SU-DHL-6 (cell line): ENCODE measurements at regions not wholly inside any gene's neighbourhood (a gene's known extent, or its start where the extent isn't known, plus 50 kb on each side); places are given as distances from the start of the nearest gene placed in this dataset.

Experiments used
- CTCF ChIP-seq: fragments of 200-600 bp; sonication (generic); IDR thresholded peaks from one replicate; pipeline ENCODE4 v1.5.1; 2017; ENCODE audit warnings: antibody characterized with exemption, mild to moderate bottlenecking, low read length, moderate library complexity; ENCODE audit not compliant: insufficient read depth, poor library complexity, severe bottlenecking
- EZH2phosphoT487 ChIP-seq: fragments of 200-600 bp; sonication (generic), shearing (Covaris generic); conservative IDR thresholded peaks from 2 replicates; pipeline ENCODE4 v1.6.1; 2018; ENCODE audit warnings: mild to moderate bottlenecking, antibody characterized with exemption, low read length, moderate library complexity, mixed read lengths

GRCh38 chr21:23307065-23307464, 2300.2 kb downstream of the MRPL39 start:
- TF ChIP-seq CTCF (no peak), EZH2phosphoT487 (no peak)
